DMS153 (cell line): ENCODE measurements at regions not wholly inside any gene's neighbourhood (a gene's known extent, or its start where the extent isn't known, plus 50 kb on each side); places are given as distances from the start of the nearest gene placed in this dataset.
"Not testable (repeated sequence)": the region's sequence is repeated elsewhere in the genome, so short reads cannot be mapped to it uniquely, and the experiment has no call there.

Experiments used
- DNase-seq: peaks from one replicate; lab custom pipeline; 2025; lab: John Stamatoyannopoulos, UW

- no peak for DNase-seq
Observed at GRCh38 chr12:112711026-112711425, 80.5 kb upstream of the RPH3A start.

GRCh38 chr12:112711507-112711906 lies 80.0 kb upstream of the RPH3A start:
- no peak for DNase-seq

GRCh38 chr12:112712751-112713150 lies 78.8 kb upstream of the RPH3A start:
- not testable (repeated sequence) for DNase-seq

DNA sequence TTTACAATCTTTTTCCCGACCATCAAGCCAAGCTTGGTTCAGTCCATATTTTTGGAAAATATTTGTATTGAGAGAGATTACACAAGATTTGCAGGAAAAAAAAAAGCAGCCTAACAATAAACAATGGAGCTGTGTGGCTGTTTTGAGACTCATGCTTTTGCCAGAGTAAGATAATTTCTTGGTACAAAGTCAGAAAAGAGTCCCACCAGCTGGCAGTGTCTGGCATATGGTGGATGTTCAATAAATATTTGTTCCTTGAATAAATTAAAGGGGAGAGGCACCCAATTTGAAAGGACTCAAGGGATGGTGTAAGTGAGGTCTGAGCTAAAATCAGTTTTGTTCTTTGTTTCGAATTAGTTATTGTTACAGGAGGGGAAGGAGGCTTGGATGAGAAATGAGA lies 78.1 kb upstream of the RPH3A start:
- no peak for DNase-seq

DNA sequence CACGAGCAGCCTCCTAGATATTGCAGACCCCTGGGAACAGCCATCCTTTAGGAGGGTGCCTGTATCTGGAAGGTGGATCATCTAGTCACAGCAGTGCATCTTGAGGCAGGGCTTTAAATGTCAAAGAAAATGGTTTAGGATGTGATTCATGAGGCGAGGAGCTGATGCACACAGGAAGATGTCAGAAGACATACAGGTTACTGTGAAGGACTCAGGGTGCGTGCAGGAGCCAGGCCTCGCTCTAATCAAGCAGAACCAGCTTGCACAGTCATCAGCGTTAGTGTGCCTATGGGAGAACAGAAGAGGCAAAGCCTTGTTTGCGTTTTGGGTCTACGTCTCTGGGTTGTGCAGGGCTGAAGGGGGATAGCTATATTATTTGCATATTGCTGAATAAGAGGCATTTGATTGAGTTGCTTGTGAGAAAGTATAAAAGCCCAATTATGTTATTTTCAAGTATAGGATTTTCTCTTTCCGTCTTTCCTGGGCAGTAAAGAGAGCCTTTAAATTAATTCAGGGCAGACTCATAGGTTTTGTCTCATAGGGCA lies 77.3 kb upstream of the RPH3A start:
- no peak for DNase-seq

DNA sequence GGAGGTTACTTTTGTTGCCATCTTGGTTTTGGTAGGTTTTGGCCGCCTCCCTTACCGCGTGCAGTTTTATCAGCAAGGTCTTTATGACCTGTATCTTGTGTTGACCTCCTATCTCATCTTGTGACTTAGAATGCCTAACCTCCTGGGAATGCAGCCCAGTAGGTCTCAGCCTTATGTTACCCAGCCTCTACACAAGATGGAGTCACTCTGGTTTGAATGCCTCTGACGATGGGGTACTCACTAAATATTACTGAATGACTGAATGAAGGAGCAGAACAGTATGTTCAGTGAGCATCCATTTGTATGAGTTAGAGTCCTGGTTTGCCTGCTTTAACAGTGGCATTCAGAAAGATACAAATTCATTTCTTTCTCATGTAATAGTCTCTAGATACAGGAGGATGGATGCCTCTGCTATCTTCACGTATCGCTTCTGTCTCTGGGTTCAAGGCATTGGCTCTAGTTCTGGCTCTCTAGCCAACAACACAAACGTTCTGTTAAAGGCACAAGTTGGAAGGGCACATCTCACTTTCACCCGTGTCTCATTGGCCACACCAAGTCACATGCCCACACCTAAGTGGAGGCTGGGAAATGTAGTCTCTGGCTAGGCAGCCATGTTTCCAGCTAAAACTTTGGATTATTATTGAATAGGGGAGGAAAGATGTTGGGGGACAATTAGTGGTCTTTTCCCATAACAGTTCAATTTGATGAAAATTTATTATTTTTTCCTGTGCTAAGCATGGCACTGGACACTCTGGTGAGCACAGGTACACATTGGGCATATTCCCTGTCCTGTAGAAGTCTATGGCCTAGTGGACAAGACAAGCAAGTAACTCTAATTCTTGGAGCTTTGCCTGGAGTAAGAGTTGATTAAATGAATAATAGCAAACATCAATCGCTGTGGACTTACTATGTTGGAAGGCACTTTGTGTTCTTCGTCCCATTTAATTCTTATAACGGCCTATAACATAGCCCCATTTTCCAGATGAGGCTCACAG lies 75.2 kb upstream of the RPH3A start:
- DNase-seq, result no peak

DNA sequence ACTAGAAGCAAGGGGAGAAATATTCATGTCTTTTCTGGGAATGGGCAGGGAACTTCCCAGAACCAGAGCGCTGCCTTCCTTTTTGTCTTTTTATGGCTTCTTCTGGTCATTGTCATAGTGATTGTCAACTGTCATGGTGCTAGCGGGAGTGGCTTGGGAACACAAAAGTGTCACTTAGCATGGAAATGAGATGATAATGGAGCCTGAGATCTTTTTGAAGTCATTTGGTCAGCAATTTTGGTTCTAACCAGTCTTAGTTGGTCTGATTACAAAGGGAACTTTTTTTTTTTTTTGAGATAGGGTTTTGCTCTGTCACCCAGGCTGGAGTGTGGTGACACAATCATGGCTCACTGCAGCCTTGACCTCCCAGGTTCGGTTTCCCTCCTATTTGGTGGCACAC lies 62.7 kb upstream of the RPH3A start:
- DNase-seq, result no peak

GRCh38 chr12:112734859-112735695 lies 56.5 kb upstream of the RPH3A start:
- no peak for DNase-seq

DNA sequence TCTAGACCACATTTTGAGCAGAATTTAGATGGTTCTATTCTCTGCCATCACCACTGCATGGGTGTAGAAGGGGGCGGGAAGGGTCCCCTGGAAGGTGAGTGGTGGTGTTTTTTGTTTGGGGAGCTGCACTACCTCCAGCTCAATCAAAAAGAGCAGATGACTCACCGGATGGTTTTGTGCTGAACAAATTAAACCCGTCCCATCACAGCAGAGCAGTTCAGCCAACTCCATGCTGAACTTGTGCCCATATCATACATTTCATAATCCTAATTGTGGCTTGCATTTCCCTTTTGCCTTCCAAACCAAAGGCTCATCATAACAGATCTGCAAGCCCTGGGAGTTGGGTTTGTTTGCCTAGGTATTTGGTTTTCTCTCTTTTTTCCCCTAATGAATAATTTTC lies 53.0 kb upstream of the RPH3A start:
- DNase-seq, result no peak

DNA sequence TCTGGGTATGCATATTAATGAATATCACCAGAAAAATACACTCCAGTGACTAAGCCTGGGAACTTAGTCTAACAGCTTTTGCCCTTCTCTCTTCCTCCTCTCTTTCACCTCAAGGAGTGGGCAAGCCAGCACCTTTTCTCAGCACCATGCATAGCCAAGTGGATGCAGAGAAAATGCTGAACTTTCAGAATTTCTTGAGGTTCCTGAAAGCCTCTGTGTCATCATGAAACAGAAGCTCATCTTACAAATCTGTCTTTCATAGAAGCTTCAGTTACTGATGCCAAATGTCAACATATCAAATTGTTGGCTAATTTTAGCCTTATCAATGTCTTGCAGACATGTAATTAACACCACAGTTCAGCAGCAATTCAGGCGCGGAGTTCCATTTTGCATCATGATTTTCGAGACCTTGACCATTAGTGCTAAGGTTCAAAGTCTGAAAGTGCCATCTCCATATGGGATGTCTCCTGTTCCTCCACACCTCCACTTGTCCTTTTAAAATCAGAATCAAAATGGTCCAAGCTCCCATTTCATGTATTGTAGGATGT lies 51.1 kb upstream of the RPH3A start:
- no peak for DNase-seq

DNA sequence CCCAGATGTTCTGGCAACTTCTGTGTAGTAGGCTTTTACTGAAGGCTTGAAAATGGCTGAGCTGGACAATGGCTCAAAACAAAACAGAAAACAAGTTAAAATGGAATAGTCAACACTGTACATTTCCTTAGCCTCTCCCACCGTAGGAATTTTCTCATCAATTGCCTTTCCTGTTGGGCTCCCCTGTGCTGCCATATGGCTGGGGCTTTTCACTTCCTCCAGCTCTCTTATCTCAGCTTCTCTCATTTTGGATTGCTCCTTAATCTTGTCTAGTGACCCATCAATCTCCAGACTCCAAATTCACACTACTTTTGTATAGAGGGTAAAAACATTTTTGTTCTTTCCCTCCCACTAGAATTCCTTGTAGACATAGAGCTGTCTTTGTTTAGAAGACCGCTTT lies 50.4 kb upstream of the RPH3A start:
- DNase-seq, result no peak
